Panc1 (cell line): ENCODE measurements at regions not wholly inside any gene's neighbourhood (a gene's known extent, or its start where the extent isn't known, plus 50 kb on each side); places are given as distances from the start of the nearest gene placed in this dataset.

Experiments
- ATAC-seq: fragments of 200-7000 bp; cut with Tn5 transposase; 2 replicates; pipeline ENCODE4 v1.9.1; 2020; ENCODE audit warnings: mild to moderate bottlenecking, moderate library complexity
- BruUV-seq: library from RNA; stranded (reverse); fragments of 400-500 nt; replicated peaks from 2 replicates; lab custom pipeline; 2021; lab: Mats Ljungman, UMichigan
- CTCF ChIA-PET: fragments of 300-600 bp; sonication (Branson Sonifier 250); formaldehyde crosslinking; loops from one replicate; lab custom pipeline; 2022; ENCODE audit warnings: antibody characterized with exemption; lab: Charles Lee
- POLR2A ChIA-PET: fragments of 300-600 bp; sonication (Branson Sonifier 250); formaldehyde crosslinking; loops from one replicate; lab custom pipeline; 2022; ENCODE audit warnings: antibody characterized with exemption; lab: Charles Lee
- DNase-seq: peaks from one replicate; pipeline ENCODE4 v3.0.0-alpha.2; 2010; ENCODE audit warnings: low read depth, low spot score
- H3K27ac ChIP-seq: 2 replicates; pipeline ENCODE4 v1.5.1; 2011; ENCODE audit warnings: mild to moderate bottlenecking, low read length, inconsistent platforms
- H3K27me3 ChIP-seq: fragments of 200-500 bp; sonication (Bioruptor generic); 2 replicates; pipeline ENCODE4 v1.6.0; 2014; ENCODE audit warnings: low read length, inconsistent platforms; ENCODE audit not compliant: control insufficient read depth, insufficient read depth
- H3K36me3 ChIP-seq: fragments of 200-500 bp; sonication (Bioruptor generic); 2 replicates; pipeline ENCODE4 v1.5.1; 2014; ENCODE audit warnings: inconsistent platforms, mild to moderate bottlenecking, low read length, moderate library complexity; ENCODE audit not compliant: control insufficient read depth, insufficient read depth
- H3K4me1 ChIP-seq: 2 replicates; pipeline ENCODE4 v1.5.1; 2011; ENCODE audit warnings: inconsistent platforms, mild to moderate bottlenecking, low read length, moderate library complexity; ENCODE audit not compliant: control insufficient read depth, insufficient read depth
- H3K4me3 ChIP-seq, 2 experiments: 2 replicates each; pipeline ENCODE4 v1.5.1; 2011 to 2012; ENCODE audit warnings: low read depth in 2 of 2, low read length in 2 of 2, mild to moderate bottlenecking in 2 of 2, inconsistent platforms in 1 of 2, moderate library complexity in 1 of 2
- H3K9me3 ChIP-seq: fragments of 200-500 bp; sonication (Bioruptor generic); 2 replicates; pipeline ENCODE4 v1.5.1; 2014; ENCODE audit warnings: low read depth, mild to moderate bottlenecking, inconsistent platforms, low read length, moderate library complexity; ENCODE audit not compliant: control insufficient read depth, insufficient read depth
- POLR2AphosphoS5 ChIP-seq: IDR thresholded peaks from 2 replicates; pipeline ENCODE4 v1.6.1; 2012; ENCODE audit warnings: mild to moderate bottlenecking, low read depth, low read length, moderate library complexity
- SIN3A ChIP-seq: IDR thresholded peaks from 2 replicates; pipeline ENCODE4 v1.6.1; 2012; ENCODE audit warnings: low read depth, mild to moderate bottlenecking, low read length, moderate library complexity, borderline replicate concordance; ENCODE audit not compliant: insufficient read depth
- TCF7L2 ChIP-seq: IDR thresholded peaks from 2 replicates; pipeline ENCODE4 v1.6.1; 2011; ENCODE audit warnings: mild to moderate bottlenecking, low read depth, low read length, inconsistent platforms
- in situ Hi-C: cut with HindIII; loops from 2 replicates; pipeline ENCODE4 v1.10.0; 2016; ENCODE audit warnings: low sequenced_read_pairs, low pct_unique_long_range_greater_than_20kb
- intact Hi-C: fragments of 100-400 bp; cut with micrococcal nuclease; formaldehyde crosslinking; loops from one replicate; pipeline ENCODE4 v1.10.0; 2022; ENCODE audit not compliant: unreplicated experiment
- TF ChIP-seq, protein P1 (sequence below): fragments of 450-650 bp; IDR thresholded peaks from 2 replicates; pipeline ENCODE4 v1.5.1; 2017; ENCODE audit warnings: mild to moderate bottlenecking
- TF ChIP-seq, protein P2 (sequence below), 2 experiments: IDR thresholded peaks; 2 replicates each; pipeline ENCODE4 v1.6.1; 2011 to 2012; ENCODE audit warnings: low read depth in 2 of 2, control low read depth in 1 of 2, low read length in 1 of 2, mild to moderate bottlenecking in 1 of 2, moderate library complexity in 1 of 2; ENCODE audit not compliant: insufficient read depth in 1 of 2

DNA sequence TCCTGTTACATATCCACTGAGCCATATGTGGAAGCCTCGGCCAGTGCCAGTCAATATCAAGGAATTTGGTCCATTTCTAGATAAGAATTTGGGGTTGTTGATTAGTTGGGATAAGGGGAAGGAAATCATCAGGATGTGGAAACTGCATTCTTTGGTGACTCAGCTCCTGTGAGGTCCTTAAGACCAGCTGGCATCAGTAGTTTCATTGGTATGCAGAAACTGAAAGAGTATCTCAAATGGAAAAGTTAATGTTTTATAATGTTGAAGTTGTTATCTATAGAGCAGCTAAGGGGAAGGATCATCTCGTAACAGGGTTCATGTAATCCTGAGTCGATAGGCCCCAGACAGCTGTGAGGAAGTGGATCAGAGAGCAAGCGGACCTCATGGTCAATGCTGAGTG is 52.5 kb upstream of the PRNP start:
- CTCF ChIA-PET, result no interaction called here

DNA sequence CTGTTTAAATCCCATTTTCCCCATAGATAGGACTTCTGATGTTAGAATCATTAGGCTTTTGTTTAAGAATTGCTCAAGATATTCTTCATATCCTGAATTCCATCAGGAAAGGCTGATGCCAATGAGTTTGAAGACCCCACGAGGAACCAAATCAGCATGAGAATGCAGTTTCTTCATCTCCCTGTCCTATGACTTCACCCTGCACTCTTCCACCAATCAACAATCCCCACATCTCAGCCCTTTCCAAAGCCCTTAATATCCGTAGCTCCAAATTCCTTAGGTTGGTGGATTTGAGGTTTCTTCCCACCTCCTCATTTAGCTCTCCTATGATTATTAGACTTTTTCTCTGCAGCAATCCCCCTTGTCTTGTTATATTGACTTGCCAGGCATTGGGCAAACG is 52.9 kb upstream of the PRNP start:
- in situ Hi-C loops, result no loop called here
- intact Hi-C loops, result no loop called here
- TF ChIP-seq TCF7L2 (no peak), POLR2AphosphoS5 (no peak)
- Histone ChIP-seq H3K36me3 (no peaks in the 10 kb centered on the region), H3K4me3 (no peak overlapping the region), H3K4me1 (no peaks in the 10 kb centered on the region), H3K27me3 (peaks cover 6% of the 10 kb centered on the region), H3K9me3 (no peaks in the 10 kb centered on the region), H3K27ac (no peak overlapping the region)
- BruUV-seq, result no TSS peak
- ChIA-PET POLR2A (no interaction called here), CTCF (no interaction called here)
- ATAC-seq (no peak), DNase-seq (no peak)

More for the DNA sequence above, 52.5 kb upstream of the PRNP start:
- no peak for DNase-seq
- no peaks in the 10 kb centered on the region for H3K4me1 ChIP-seq
- no peak for ATAC-seq
- TF ChIP-seq TCF7L2 (no peak), SIN3A (no peak), POLR2AphosphoS5 (no peak)
- TF ChIP-seq, protein P1, sequence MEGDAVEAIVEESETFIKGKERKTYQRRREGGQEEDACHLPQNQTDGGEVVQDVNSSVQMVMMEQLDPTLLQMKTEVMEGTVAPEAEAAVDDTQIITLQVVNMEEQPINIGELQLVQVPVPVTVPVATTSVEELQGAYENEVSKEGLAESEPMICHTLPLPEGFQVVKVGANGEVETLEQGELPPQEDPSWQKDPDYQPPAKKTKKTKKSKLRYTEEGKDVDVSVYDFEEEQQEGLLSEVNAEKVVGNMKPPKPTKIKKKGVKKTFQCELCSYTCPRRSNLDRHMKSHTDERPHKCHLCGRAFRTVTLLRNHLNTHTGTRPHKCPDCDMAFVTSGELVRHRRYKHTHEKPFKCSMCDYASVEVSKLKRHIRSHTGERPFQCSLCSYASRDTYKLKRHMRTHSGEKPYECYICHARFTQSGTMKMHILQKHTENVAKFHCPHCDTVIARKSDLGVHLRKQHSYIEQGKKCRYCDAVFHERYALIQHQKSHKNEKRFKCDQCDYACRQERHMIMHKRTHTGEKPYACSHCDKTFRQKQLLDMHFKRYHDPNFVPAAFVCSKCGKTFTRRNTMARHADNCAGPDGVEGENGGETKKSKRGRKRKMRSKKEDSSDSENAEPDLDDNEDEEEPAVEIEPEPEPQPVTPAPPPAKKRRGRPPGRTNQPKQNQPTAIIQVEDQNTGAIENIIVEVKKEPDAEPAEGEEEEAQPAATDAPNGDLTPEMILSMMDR, result no peak
- TF ChIP-seq, protein P2, sequence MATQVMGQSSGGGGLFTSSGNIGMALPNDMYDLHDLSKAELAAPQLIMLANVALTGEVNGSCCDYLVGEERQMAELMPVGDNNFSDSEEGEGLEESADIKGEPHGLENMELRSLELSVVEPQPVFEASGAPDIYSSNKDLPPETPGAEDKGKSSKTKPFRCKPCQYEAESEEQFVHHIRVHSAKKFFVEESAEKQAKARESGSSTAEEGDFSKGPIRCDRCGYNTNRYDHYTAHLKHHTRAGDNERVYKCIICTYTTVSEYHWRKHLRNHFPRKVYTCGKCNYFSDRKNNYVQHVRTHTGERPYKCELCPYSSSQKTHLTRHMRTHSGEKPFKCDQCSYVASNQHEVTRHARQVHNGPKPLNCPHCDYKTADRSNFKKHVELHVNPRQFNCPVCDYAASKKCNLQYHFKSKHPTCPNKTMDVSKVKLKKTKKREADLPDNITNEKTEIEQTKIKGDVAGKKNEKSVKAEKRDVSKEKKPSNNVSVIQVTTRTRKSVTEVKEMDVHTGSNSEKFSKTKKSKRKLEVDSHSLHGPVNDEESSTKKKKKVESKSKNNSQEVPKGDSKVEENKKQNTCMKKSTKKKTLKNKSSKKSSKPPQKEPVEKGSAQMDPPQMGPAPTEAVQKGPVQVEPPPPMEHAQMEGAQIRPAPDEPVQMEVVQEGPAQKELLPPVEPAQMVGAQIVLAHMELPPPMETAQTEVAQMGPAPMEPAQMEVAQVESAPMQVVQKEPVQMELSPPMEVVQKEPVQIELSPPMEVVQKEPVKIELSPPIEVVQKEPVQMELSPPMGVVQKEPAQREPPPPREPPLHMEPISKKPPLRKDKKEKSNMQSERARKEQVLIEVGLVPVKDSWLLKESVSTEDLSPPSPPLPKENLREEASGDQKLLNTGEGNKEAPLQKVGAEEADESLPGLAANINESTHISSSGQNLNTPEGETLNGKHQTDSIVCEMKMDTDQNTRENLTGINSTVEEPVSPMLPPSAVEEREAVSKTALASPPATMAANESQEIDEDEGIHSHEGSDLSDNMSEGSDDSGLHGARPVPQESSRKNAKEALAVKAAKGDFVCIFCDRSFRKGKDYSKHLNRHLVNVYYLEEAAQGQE (IDR thresholded peaks at IDR 0.05; ENCODE audit: insufficient read depth in 1 of 2, low read depth in 2 of 2, low read length in 1 of 2), result no peak
- in situ Hi-C loops, result no loop called here
- intact Hi-C loops, result no loop called here
- H3K9me3 ChIP-seq, result no peaks in the 10 kb centered on the region
- peaks cover 8% of the 10 kb centered on the region for H3K27me3 ChIP-seq
- no TSS peak for BruUV-seq
- no peak overlapping the region for H3K27ac ChIP-seq
- H3K4me3 ChIP-seq, result no peak overlapping the region
- POLR2A ChIA-PET, result no interaction called here
- no peaks in the 10 kb centered on the region for H3K36me3 ChIP-seq

DNA sequence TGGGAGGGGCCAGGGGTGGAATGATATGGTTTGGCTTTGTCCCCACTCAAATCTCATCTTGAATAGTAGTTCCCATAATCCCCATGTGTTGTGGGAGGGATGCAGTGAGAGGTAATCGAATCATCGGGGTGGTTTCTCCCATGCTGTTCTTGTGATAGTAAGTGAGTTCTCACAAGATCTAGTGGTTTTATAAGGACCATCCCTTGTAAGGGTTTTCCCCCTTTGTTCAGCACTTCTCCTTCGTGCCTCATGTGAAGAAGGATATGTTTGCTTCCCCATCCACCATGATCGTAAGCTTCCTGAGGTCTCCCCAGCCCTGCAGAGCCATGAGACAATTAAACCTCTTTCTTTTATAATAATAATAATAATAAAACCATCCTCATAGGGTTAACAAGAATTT is 53.4 kb upstream of the PRNP start:
- POLR2A ChIA-PET, result no interaction called here

More for the DNA sequence above, 53.4 kb upstream of the PRNP start:
- TF ChIP-seq, protein P1, result no peak
- TF ChIP-seq POLR2AphosphoS5, result no peak
- no peak for TF ChIP-seq TCF7L2
- TF ChIP-seq, protein P2 (IDR thresholded peaks at IDR 0.05; ENCODE audit: insufficient read depth in 1 of 2, low read depth in 2 of 2, low read length in 1 of 2), result no peak
- no peak for TF ChIP-seq SIN3A
- Histone ChIP-seq H3K27ac (no peak overlapping the region), H3K4me1 (no peaks in the 10 kb centered on the region), H3K4me3 (no peak overlapping the region), H3K36me3 (no peaks in the 10 kb centered on the region), H3K27me3 (peaks cover 6% of the 10 kb centered on the region), H3K9me3 (no peaks in the 10 kb centered on the region)
- CTCF ChIA-PET, result interaction anchor here (0.6 kb wide), 1 partner anchor 19 kb away, joined by 3 read pairs; no protein-coding TSS in a partner anchor
- no TSS peak for BruUV-seq
- intact Hi-C loops (no loop called here), in situ Hi-C loops (no loop called here)
- ATAC-seq (no peak), DNase-seq (no peak)
